Activated CD8-positive, alpha-beta T cell treated with anti-CD3 and anti-CD28 coated beads, Interleukin-2, amount 10 ng/mL, durations not matched to agents 7 days and 5 days (primary cell): ENCODE measurements at regions not wholly inside any gene's neighbourhood (a gene's known extent, or its start where the extent isn't known, plus 50 kb on each side); places are given as distances from the start of the nearest gene placed in this dataset.

Experiments
- ATAC-seq: fragments of 150-1000 bp; cut with Tn5 transposase; one replicate; pipeline ENCODE4 v1.10.0; 2021; ENCODE audit warnings: moderate library complexity
- CTCF ChIA-PET: fragments of 350-600 bp; sonication (Branson Sonifier 250); formaldehyde crosslinking; loops from one replicate; lab custom pipeline; 2021; ENCODE audit warnings: antibody characterized with exemption; lab: Charles Lee
- POLR2A ChIA-PET: fragments of 350-600 bp; sonication (Branson Sonifier 250); formaldehyde crosslinking; loops from one replicate; lab custom pipeline; 2021; ENCODE audit warnings: antibody characterized with exemption; lab: Charles Lee
- DNase-seq: peaks from one replicate; pipeline ENCODE4 v3.0.0-alpha.2; 2020
- H3K27ac Mint-ChIP-seq: one replicate; pipeline ENCODE4 v1.8.0; 2021; ENCODE audit warnings: mild to moderate bottlenecking, mixed read lengths
- H3K27me3 Mint-ChIP-seq: one replicate; pipeline ENCODE4 v1.8.0; 2021; ENCODE audit warnings: low read depth, mixed read lengths
- H3K36me3 Mint-ChIP-seq: one replicate; pipeline ENCODE4 v1.8.0; 2021; ENCODE audit warnings: low read depth, mixed read lengths
- H3K4me1 Mint-ChIP-seq: one replicate; pipeline ENCODE4 v1.8.0; 2021; ENCODE audit warnings: low read depth, mixed read lengths
- H3K4me3 Mint-ChIP-seq: one replicate; pipeline ENCODE4 v1.8.0; 2021; ENCODE audit warnings: mild to moderate bottlenecking, mixed read lengths
- H3K9me3 Mint-ChIP-seq: one replicate; pipeline ENCODE4 v1.8.0; 2022; ENCODE audit warnings: mixed read lengths; ENCODE audit not compliant: insufficient read depth

DNA sequence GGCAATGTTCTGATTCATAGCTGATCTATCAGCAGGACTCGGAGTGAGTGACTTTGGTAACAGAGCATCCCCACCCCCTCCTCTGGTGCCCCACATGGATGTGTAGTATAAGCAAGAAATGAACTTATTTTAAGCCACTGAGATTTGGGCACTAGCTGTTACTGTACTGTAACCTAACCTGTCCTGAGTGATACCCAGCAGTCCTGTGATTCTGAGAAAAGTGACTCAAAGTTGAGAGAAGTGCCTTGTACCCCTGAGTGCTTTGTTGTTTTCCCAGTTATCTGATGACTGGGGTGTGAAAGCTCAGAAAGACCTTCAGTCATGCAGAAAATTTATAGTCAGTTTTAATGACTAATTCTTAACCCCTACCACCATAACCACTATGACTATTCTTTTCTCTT, 439.9 kb upstream of the RBMS3 start:
- no peaks in the 10 kb centered on the region for H3K4me1 Mint-ChIP-seq
- no peaks in the 10 kb centered on the region for H3K9me3 Mint-ChIP-seq
- ChIA-PET CTCF (no interaction called here), POLR2A (no interaction called here)
- H3K27me3 Mint-ChIP-seq: no peaks in the 10 kb centered on the region
- ATAC-seq (no peak), DNase-seq (no peak)
- no peak overlapping the region for H3K4me3 Mint-ChIP-seq
- no peaks in the 10 kb centered on the region for H3K36me3 Mint-ChIP-seq
- H3K27ac Mint-ChIP-seq: no peak overlapping the region

DNA sequence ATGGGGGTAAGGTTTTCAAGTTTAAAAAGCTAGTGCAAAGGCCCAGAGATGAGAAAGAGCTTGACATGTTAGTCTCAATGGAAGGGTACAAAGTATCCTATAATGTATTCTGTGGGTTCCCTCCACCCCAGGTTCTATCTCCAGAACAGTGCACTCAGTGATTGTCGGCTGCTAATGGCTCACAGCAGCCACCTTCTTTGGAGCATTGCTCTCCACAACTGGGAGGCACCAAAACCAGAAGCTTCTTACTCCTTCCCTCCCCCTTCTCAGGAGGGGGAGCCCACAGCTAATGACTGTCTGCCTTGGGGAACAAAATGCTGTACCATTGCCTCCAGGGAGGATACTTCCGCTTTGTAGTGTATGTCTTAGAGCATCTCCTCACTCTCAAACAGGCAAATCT, 439.4 kb upstream of the RBMS3 start:
- ChIA-PET POLR2A (no interaction called here), CTCF (no interaction called here)
- DNase-seq (no peak), ATAC-seq (no peak)
- Mint-ChIP-seq H3K27ac (no peak overlapping the region), H3K27me3 (no peaks in the 10 kb centered on the region), H3K36me3 (no peaks in the 10 kb centered on the region), H3K9me3 (no peaks in the 10 kb centered on the region), H3K4me3 (no peak overlapping the region), H3K4me1 (no peaks in the 10 kb centered on the region)

DNA sequence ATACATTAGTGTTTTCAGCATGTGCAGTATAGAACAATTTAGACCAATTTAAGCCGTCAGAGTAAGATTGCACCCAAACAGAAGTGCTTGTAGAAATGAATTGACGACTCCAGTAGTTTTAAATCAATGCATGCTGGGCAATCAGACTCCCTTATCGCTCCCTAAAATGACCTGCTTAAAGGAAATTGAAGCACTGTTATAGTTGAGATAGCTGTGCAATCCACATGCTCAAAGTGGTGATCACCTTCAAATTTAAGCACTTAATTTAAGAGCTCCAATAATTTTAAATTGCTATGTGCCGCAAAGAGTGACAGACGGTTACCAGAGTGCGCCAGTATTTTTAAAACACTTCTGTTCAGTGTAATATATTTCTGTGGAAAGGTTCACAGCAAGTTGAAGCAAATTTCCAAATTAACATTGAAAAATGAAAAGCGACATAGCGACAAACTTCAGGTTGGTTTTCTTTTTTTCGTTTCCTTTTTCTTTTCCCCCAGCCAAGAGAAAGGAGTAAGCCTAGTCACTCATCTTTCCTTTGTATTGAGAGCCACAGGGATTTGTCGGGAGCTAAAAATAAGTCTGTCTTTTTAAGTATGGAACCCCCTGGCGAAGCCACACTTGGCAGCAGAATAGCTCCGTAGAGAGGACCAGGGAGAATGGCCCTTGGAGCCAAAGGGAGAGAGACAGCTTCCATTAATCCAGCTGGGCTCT, 436.4 kb upstream of the RBMS3 start:
- no peak for DNase-seq
- H3K9me3 Mint-ChIP-seq: no peaks in the 10 kb centered on the region
- H3K4me3 Mint-ChIP-seq: no peak overlapping the region
- CTCF ChIA-PET: no interaction called here
- no peaks in the 10 kb centered on the region for H3K4me1 Mint-ChIP-seq
- no peaks in the 10 kb centered on the region for H3K36me3 Mint-ChIP-seq
- POLR2A ChIA-PET: no interaction called here
- H3K27ac Mint-ChIP-seq: no peak overlapping the region
- no peaks in the 10 kb centered on the region for H3K27me3 Mint-ChIP-seq
- ATAC-seq: no peak

DNA sequence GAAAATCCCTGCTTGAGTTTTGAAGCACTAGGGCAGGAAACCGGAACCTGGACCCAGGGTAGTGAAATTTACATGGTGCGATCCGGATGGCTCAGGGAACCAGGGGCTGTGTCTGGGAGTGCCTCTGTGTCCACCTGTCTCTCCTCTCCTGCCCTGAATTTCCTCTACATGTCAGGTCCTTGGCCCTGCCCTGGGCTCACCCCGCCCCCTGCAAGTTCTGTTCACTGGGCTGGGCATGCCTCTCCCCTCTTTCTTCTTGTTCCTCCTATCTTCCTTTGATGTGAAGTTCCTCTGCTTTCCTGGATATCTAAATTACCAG, 435.9 kb upstream of the RBMS3 start:
- POLR2A ChIA-PET: no interaction called here
- Mint-ChIP-seq H3K4me3 (no peak overlapping the region), H3K9me3 (no peaks in the 10 kb centered on the region), H3K27ac (no peak overlapping the region), H3K27me3 (no peaks in the 10 kb centered on the region), H3K36me3 (no peaks in the 10 kb centered on the region), H3K4me1 (no peaks in the 10 kb centered on the region)
- ATAC-seq (no peak), DNase-seq (no peak)
- CTCF ChIA-PET: no interaction called here

DNA sequence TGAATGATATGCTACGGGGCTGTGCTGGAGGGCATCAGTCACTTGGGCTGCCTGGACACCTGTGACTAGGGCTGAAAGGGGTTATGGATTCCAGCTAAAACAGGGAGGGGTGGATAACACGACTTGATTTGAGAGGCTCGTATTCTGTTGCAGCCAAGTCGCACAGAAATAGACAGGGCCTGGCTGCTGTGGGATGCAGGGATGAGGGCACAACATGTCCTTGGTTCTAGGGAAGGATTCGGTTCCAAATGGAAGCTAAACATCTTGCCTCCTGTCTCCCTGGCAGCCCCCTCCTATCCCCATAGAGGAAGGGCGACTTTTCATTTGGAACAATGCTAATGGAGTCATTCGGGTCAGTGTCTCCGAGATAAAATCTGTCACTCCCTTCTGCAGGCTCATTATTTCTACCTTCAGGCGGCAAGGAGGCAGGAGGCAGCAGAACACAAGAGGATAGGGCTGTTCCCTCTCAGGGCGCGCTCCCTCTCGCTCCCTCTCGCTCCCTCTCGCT, 433.8 kb upstream of the RBMS3 start:
- no peaks in the 10 kb centered on the region for H3K36me3 Mint-ChIP-seq
- CTCF ChIA-PET: no interaction called here
- H3K27me3 Mint-ChIP-seq: no peaks in the 10 kb centered on the region

DNA sequence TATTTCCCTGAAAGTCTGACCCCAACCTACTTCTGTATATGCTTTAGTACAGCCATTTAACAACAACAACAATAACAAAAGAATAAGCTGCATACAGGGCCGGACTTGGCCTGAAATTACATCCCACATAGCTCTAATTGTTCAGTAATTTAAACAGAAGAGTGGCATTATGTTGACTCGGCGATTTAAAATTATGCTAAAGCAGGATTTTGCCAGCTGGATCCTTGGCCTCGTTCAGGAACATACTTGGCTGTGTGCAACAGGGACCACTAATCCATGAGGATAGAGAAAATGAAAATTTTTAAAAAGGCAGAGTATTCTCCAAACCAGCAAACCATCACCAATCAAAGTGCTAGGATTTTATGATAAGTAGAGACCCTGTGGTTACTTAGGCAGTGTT, 433.1 kb upstream of the RBMS3 start:
- Mint-ChIP-seq H3K4me3 (no peak overlapping the region), H3K27ac (no peak overlapping the region), H3K4me1 (no peaks in the 10 kb centered on the region), H3K36me3 (no peaks in the 10 kb centered on the region), H3K27me3 (no peaks in the 10 kb centered on the region), H3K9me3 (no peaks in the 10 kb centered on the region)
- DNase-seq (no peak), ATAC-seq (no peak)
- CTCF ChIA-PET: no interaction called here
- POLR2A ChIA-PET: no interaction called here

More for the DNA sequence above, 433.8 kb upstream of the RBMS3 start:
- ATAC-seq (no peak), DNase-seq (no peak)
- H3K9me3 Mint-ChIP-seq: no peaks in the 10 kb centered on the region
- POLR2A ChIA-PET: no interaction called here
- H3K27ac Mint-ChIP-seq: no peak overlapping the region
- no peak overlapping the region for H3K4me3 Mint-ChIP-seq
- no peaks in the 10 kb centered on the region for H3K4me1 Mint-ChIP-seq

DNA sequence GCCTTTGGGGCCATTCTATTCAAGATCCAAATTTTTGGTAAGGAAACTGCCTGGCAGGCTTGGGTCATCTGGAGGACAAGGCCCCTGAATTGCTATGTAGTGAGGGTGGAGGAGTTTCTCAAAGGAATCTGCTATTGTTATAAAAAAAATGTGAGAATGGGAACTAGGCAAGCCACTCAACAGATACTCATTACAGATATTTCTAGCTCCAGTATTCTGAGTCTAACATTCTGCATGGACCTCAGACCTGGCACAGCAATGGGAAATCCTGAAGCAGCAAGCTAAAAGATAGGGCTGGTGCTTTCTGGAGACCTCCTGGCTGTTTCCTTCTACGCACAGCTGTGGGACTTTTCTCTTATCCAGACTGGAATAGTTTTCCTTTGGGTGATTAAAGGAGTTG, 430.7 kb upstream of the RBMS3 start:
- peaks cover 2% of the 10 kb centered on the region for H3K27me3 Mint-ChIP-seq
- H3K4me1 Mint-ChIP-seq: no peaks in the 10 kb centered on the region
- H3K36me3 Mint-ChIP-seq: no peaks in the 10 kb centered on the region
- no peak overlapping the region for H3K27ac Mint-ChIP-seq
- no peak for DNase-seq
- no peak for ATAC-seq
- H3K9me3 Mint-ChIP-seq: no peaks in the 10 kb centered on the region
- no peak overlapping the region for H3K4me3 Mint-ChIP-seq
- ChIA-PET POLR2A (no interaction called here), CTCF (no interaction called here)

DNA sequence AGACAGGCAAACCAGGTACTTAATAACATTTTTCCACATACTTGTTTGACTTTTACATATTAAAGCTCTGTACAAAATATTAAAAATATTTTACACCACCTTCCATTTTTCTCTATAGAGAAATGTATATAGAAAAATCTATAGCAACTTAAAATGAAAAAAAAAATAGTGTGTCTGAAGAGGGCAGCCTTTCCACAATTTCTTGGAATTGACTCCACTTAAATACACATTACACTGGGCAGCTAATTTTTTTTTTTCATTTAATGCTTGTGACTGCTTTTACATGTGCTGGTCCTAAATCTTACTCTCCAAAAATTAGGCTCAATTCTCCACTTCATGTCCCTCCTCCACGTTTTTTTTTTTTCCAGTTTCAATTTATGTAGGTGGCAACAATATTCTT, 427.0 kb upstream of the RBMS3 start:
- POLR2A ChIA-PET: no interaction called here
- peaks cover 2% of the 10 kb centered on the region for H3K27me3 Mint-ChIP-seq
- CTCF ChIA-PET: no interaction called here

DNA sequence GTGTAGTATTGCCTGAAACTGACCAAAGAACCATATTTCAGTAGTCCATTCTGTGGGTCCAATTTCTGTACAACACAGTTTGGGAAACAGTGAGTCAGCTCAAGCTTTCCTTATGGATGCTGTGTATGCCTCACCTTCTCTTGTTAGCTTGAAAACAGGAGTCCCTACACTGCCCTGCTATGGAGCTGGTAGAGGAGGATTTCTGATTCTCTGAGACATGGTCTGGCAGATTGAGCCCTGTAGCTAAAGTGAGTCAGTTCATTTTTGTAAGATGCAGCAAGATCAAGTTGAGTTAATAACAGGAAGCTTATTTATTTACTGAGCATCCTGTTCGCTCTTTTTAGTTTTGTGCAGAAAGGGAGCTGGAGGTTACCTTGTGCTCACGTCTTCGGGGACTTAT, 424.1 kb upstream of the RBMS3 start:
- H3K27me3 Mint-ChIP-seq: peaks cover 2% of the 10 kb centered on the region
- CTCF ChIA-PET: no interaction called here
- no peak for ATAC-seq
- no peaks in the 10 kb centered on the region for H3K9me3 Mint-ChIP-seq
- POLR2A ChIA-PET: no interaction called here
- H3K4me3 Mint-ChIP-seq: no peak overlapping the region
- H3K27ac Mint-ChIP-seq: no peak overlapping the region
- DNase-seq: no peak
- H3K36me3 Mint-ChIP-seq: no peaks in the 10 kb centered on the region
- no peaks in the 10 kb centered on the region for H3K4me1 Mint-ChIP-seq

More for the DNA sequence above, 427.0 kb upstream of the RBMS3 start:
- DNase-seq (no peak), ATAC-seq (no peak)
- Mint-ChIP-seq H3K4me3 (no peak overlapping the region), H3K36me3 (no peaks in the 10 kb centered on the region), H3K4me1 (no peaks in the 10 kb centered on the region), H3K27ac (no peak overlapping the region), H3K9me3 (no peaks in the 10 kb centered on the region)

DNA sequence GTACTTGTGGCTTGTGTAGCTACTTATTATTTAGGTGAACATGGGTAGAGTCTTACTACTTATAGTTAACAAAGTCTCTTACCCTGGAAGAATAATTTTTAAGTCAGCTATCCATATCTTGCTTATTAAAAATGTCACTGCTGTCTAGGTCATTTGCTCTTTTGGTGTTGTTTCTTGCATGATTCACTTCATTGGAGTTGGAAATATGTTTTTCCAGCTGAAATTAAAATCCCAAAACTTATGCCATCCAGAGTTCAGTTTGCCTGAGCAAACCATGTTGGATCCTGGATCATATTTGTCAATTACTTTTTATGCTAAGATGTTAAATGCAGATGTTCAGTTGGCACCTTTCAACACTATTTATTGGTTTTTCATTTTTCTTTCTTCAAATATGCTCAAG, 421.0 kb upstream of the RBMS3 start:
- no peaks in the 10 kb centered on the region for H3K9me3 Mint-ChIP-seq
- no peaks in the 10 kb centered on the region for H3K27me3 Mint-ChIP-seq
- H3K4me1 Mint-ChIP-seq: no peaks in the 10 kb centered on the region
- H3K27ac Mint-ChIP-seq: no peak overlapping the region
- ATAC-seq: no peak
- POLR2A ChIA-PET: no interaction called here
- DNase-seq: no peak
- CTCF ChIA-PET: no interaction called here
- no peak overlapping the region for H3K4me3 Mint-ChIP-seq
- no peaks in the 10 kb centered on the region for H3K36me3 Mint-ChIP-seq

DNA sequence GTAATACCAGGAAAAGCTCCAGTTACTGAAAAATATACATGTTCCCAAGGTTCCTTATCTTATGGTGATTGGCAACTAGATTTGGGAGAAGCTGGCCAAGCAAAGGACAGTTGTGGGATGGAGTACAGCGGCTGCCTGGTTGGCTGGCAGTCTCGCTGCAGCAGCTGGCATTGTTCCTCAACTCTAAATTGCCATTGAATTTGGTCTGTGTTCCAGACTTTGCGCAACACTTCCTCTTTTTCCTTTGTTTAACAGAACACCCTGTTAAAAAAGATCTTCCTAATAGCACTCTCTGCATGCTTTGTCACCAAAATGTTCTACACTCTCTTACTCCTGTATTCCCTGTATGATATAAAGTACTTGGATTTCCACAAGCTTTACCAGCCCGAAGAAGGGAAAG, 420.6 kb upstream of the RBMS3 start:
- ATAC-seq (no peak), DNase-seq (no peak)
- H3K36me3 Mint-ChIP-seq: no peaks in the 10 kb centered on the region
- no peaks in the 10 kb centered on the region for H3K9me3 Mint-ChIP-seq
- CTCF ChIA-PET: no interaction called here
- H3K27me3 Mint-ChIP-seq: no peaks in the 10 kb centered on the region
- POLR2A ChIA-PET: no interaction called here
- H3K4me3 Mint-ChIP-seq: no peak overlapping the region
- no peaks in the 10 kb centered on the region for H3K4me1 Mint-ChIP-seq
- no peak overlapping the region for H3K27ac Mint-ChIP-seq

DNA sequence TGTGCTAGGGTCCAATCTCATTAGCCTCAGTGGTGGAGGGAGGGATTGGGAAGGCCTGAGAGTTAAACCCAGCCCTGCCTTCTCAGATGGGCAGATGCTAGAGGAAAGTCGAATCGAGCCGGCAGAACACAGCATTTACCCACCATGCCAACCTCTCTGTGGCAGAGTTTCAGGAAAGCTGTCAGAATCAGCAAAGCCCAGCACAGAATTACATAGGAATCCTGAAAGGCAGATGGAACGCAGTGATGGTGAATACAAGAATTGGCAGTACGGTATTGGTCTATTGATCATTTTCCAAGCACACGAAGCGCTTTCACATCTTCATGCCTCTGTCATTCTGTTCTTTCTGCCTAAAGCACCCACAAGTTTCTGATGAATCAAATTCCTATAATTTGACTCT, 417.7 kb upstream of the RBMS3 start:
- Mint-ChIP-seq H3K4me1 (no peaks in the 10 kb centered on the region), H3K27ac (no peak overlapping the region), H3K4me3 (no peak overlapping the region), H3K9me3 (no peaks in the 10 kb centered on the region), H3K27me3 (no peaks in the 10 kb centered on the region), H3K36me3 (no peaks in the 10 kb centered on the region)
- ATAC-seq (no peak), DNase-seq (no peak)
- ChIA-PET POLR2A (no interaction called here), CTCF (no interaction called here)

DNA sequence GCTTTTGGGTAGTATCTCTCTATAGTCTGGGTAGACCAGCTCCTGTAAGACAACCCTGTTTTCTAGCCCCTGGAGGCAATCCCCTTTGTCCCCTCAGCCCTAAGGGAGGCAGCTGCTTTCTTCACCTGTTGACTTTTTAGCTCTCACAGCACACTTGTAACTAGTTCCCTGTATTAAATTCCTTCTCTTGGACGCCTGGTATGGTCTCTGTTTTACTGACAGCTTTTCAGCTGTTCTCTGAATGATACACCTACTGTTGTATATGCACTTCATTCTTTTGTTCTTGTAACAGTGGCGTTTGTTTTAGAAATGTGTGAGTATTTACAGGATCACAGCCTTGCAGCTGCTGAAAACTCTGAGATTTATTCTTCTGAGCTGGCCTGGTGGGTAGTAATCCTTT, 413.0 kb upstream of the RBMS3 start:
- DNase-seq (no peak), ATAC-seq (no peak)
- H3K36me3 Mint-ChIP-seq: no peaks in the 10 kb centered on the region
- no peak overlapping the region for H3K27ac Mint-ChIP-seq
- ChIA-PET CTCF (no interaction called here), POLR2A (no interaction called here)
- H3K4me3 Mint-ChIP-seq: no peak overlapping the region
- no peaks in the 10 kb centered on the region for H3K9me3 Mint-ChIP-seq
- H3K4me1 Mint-ChIP-seq: no peaks in the 10 kb centered on the region
- no peaks in the 10 kb centered on the region for H3K27me3 Mint-ChIP-seq
